Uterus (tissue), 2 donors: ENCODE measurements at regions not wholly inside any gene's neighbourhood (a gene's known extent, or its start where the extent isn't known, plus 50 kb on each side); places are given as distances from the start of the nearest gene placed in this dataset.

Experiments used
- POLR2A ChIP-seq, 2 donors: fragments of 450-650 bp; IDR thresholded peaks; one replicate each; pipeline ENCODE4 v1.6.1; 2016; ENCODE audit warnings: antibody characterized with exemption in 2 of 2, mild to moderate bottlenecking in 1 of 2, moderate library complexity in 1 of 2
- TF ChIP-seq, protein P1 (sequence below), 4 experiments: fragments of 200-600 bp in 2 of 4; fragments of 450-650 bp in 2 of 4; sonication (generic) in 2 of 4; IDR thresholded peaks; one replicate each; pipeline ENCODE4 v1.5.1; 2016 to 2019; ENCODE audit warnings: antibody characterized with exemption in 4 of 4, mild to moderate bottlenecking in 2 of 4, moderate library complexity in 1 of 4

DNA sequence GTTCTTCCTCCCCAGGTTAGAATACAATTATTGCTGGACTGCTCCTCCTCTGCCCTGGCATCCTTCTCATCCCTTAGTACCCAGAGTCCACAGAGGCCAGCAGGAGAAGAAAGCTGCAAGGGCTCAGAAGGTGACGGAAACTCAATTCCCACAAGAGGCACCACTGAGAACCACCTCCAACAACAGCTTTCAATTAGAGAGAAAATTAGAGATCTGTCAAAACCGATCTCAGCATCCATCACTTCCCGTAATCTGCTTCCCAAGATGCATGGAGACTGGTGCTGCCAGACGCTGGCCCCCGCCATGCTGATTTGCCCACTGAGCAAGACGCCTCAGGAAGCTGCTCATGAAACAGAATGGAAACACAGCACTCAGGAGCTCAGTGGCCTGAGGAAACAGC, 135.0 kb upstream of the PRICKLE2 start:
- TF ChIP-seq, protein P1, sequence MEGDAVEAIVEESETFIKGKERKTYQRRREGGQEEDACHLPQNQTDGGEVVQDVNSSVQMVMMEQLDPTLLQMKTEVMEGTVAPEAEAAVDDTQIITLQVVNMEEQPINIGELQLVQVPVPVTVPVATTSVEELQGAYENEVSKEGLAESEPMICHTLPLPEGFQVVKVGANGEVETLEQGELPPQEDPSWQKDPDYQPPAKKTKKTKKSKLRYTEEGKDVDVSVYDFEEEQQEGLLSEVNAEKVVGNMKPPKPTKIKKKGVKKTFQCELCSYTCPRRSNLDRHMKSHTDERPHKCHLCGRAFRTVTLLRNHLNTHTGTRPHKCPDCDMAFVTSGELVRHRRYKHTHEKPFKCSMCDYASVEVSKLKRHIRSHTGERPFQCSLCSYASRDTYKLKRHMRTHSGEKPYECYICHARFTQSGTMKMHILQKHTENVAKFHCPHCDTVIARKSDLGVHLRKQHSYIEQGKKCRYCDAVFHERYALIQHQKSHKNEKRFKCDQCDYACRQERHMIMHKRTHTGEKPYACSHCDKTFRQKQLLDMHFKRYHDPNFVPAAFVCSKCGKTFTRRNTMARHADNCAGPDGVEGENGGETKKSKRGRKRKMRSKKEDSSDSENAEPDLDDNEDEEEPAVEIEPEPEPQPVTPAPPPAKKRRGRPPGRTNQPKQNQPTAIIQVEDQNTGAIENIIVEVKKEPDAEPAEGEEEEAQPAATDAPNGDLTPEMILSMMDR (IDR thresholded peaks at IDR 0.05), result no peak
- TF ChIP-seq POLR2A (IDR thresholded peaks at IDR 0.05), result no peak
